HG03342 (cell line): ENCODE measurements at regions not wholly inside any gene's neighbourhood (a gene's known extent, or its start where the extent isn't known, plus 50 kb on each side); places are given as distances from the start of the nearest gene placed in this dataset.

ENCODE experiments used
- ATAC-seq: cut with Tn5 transposase; IDR thresholded peaks from one replicate; pipeline ENCODE4 v1.9.1; 2021; ENCODE audit warnings: mild to moderate bottlenecking, moderate library complexity; ENCODE audit not compliant: unreplicated experiment

DNA sequence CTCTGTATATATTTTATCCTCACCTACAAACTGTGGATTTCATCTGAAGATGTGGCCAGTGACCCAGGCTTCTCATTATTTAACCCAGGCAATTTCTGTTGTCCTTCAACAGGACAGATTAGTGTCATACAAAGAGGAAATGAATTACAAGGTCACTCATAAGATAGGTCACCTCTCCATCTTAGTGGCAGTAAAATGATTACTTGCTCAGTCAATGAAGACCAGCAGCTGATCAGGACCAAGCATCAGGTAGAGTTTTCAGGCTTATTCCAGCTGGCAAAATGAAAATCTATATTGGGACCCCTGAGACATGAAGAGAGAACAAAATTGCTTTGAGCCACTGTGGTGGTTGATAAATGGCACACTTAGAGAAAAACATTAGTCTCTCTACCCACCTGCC is 135.2 kb upstream of the PRDM9 start:
- no peak for ATAC-seq

DNA sequence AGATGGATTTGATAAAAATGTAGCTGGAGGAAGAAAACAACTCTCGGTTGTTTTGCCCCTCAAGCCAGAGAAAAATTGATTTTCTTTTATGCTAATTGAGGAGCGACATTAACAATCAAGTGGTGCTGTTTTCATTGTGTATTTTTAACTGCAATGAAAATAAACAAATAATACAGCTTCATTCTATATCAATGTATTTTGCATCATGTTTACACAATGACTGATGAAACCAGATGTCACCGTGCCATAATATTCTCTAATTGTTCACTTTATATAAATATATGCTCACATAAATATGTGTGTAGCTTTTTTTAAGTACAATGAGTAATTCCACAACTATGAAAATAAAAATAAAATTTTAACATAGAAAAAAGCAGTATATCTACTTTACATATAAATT is 139.0 kb upstream of the PRDM9 start:
- ATAC-seq = no peak

DNA sequence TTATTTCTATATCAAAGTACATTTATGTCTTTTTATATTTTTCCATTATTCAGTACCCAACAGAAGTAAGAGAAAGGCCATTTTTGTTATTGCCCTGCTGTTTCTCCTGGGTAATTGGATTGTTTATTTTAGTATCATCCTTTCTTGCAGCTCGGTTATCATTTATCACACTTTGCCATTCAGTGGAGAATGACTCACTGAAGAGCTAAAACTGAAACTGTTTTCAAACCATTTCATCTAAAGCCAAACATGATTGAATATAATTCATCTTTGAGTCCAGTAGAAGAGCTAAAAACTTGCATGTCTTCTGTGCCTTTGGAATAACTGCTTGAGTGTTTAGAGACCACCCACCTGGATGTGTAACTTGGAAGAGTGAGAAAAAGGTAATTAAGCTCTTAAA is 139.5 kb upstream of the PRDM9 start:
- no peak for ATAC-seq

DNA sequence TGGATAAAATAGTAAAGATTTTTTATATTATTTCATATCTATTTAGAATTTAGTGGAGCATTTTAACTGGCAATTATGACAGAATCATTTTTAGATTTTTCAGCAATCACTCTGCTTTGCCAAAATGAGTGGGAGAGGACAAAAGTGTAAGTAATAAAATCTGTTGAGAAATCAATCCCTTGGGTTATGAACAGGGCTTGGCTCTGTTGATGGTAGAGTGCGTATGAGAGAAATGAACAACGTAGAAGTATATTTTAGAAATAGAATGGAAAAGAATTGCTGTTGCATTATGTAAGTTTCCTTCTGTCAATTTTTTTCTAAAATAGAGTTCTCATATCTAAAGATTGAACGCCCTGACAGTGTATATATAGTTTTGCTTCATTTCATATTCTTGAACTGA is 154.1 kb upstream of the PRDM9 start:
- no peak for ATAC-seq

DNA sequence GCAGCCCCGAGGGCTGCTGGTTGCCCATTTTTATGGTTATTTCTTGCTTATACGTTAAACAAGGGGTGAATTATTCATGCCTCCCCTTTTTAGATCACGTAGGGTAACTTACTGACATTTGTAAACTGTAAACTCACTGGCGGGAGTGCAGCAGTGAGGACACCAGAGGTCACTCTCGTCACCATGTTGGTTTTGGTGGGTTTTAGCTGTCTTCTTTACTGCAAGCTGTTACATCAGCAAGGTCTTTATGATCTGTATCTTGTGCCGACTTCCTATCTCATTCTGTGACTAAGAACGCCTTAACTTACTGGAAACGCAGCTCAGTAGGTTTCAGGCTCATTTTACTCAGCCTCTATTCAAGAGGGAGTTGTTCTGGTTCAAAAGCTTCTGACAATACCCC is 155.0 kb upstream of the PRDM9 start:
- no peak for ATAC-seq

DNA sequence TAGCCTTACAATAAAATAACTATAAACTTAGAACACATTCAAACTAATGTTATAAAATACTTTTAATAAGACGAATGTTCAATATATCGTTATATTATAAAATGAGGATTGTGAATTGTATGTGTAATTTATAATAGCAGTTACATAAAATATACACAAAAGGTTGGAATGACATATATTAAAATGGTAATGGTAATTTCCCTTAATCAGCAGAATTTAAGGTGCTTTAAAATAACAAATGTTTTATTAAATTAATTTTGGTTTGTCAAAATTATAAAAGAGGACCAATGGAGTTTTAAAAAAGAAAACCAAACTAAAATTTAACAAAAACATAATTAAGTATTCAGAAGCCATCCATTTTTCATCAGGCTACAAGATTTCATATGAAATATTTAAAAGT is 164.3 kb upstream of the PRDM9 start:
- no peak for ATAC-seq

DNA sequence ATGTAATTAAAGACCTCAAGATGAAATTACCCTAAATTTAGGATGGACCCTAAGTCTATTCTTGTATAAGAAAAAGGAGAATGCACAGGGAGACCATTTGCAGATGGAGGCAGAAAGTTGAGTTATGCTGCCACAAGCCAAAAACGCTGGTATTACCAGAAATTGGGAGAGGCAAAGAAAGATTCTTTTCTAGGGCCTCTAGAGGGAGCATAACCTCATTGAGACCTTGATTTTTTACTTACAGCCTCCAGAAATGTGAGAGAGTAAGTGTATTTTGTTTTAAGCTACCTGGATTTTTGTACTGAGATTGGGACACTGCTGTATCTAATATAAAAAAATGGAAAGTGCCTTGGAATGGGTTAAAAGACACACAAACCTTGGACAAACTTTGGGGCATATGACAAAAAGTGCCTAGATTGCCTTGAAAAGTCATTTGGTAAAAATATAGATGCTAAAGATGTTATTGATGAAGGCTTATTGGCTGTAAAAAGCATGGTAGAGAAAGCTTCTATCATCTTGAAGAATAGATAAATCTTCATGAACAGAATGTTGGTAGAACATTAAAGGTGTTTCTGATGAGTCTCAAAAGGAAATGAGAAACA is 174.7 kb upstream of the PRDM9 start:
- ATAC-seq = no peak

DNA sequence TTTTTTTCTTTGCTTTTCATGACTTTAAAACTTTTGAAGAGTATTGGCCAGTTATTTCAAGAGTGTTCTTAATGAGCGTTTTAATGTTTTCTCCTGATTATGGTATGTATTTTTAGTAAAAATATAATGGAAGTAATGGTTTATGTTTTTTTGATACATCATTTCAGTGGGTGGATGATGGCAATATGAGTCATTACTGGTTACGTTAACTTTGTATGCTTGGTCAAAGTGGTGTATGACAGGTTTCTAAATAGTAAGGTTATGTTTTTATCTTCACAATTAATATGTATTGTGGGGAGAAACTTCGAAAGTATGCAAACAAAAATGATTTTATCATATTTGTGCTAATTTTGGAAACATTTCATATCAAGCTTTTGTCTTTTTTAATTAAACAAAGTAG is 176.7 kb upstream of the PRDM9 start:
- no peak for ATAC-seq

DNA sequence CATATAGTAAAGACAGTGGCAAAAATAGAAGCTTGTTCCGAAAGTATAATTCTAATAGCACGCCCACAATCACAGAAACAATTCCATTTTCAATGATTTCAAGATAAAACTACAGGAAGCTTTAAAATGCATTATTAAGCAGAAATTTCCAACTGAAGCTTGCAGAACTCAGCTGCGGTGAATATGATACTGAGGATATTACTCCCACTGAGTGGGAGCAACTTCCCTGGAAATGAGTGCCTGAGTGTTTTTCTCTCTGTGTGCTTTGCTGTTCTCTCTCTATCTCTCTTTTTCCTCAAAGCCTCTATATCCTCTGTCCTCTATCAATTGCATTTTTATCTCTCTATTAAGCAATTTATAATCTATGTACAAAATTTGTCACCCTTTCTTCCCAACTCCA is 187.5 kb upstream of the PRDM9 start:
- ATAC-seq = no peak

DNA sequence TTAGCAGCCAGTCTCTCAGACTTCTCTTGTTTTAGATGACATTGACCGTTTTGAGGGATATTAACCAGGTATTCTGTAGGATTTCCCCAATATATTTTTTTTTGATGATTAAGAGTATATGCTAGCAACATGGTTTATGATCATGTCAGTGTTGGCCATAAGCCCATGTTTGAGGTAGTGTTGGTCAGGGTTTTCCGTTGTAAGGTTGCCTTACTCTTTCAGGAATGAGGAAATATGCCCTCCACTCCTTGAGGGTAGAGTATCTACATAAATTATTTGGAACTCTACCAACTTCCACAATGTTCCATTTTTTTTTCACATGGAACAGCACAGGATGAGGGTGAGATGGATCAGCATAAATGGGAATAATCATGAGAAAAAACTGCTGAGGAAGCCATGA is 188.4 kb upstream of the PRDM9 start:
- ATAC-seq = no peak

DNA sequence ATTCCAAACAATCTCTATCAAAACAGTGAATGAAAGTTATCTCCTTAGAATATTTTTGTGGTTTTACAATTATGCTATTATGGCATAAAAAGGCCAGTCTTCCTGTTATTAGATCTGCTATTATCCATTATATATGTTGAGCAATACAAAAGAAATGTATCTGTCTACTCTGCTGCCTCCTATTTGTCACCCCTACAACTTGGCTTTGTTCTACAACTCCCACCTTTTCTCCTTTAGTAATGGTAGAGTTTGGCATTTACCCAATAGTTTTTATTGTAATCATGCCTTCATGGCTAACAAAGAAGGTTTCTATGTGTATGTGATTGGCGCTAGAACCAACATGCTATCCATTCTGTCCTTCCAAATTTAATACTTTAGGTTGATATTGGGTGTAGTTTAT is 189.2 kb upstream of the PRDM9 start:
- no peak for ATAC-seq

DNA sequence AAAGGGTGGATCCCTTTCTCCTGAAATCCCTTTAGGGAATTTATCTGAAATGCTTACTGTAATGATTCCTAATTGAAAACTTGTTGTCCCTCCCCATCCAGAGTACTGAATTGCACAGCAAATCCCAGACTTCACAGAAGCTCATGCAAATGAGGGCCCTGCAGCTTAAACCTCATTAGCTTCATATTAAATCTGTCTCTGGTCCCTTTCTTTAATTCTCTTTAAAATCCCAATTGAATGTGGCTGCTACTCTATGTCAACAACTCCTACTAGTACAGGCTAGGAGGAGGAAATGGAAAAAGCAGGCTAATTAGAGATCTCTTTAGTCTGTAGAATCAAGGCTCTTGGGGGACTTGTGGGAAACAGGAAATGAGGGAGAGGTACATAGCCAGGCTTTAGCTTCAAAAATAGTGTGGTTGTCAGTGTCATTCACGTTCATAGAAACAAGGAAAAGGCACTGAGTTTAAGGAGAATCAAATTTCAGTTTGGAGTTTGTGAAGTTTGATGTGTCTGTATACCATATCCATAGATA is 191.3 kb upstream of the PRDM9 start:
- no peak for ATAC-seq

DNA sequence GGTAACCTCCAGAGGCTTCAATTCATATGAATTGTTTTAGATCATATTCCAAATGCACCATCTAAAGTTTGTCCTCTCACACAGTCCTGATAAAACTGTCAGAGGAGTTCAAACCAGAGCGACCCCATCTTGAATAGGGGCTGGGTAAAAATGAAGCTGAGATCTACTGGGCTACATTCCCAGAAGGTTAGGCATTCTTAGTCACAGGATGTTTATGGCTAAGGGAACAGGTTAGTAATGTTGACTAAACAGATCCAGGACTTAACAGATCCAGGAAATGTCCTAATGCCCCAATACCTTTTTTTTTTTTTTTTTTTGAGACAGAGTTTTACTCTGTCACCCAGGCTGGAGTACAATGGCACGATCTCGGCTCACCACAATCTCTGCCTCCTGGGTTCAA is 192.6 kb upstream of the PRDM9 start:
- no peak for ATAC-seq

DNA sequence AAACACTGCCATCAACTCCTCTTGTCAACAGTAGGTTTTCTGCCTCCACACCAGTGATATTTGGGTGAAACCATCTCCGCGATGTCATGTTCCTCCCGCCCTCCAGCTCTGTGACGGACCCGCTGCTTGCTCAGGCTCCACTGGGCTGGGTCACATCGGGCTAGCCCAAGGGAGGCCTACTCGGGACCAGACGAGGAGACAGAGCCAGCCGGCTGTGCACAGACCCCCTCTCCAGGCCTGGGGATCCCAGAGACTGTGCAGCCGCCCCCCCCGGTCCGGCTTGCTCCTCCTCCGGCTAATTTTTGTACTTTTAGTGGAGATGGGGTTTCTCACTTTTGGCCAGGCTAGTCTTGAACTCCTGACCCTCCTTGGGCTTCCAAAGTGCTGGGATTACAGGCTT is 202.4 kb upstream of the PRDM9 start:
- ATAC-seq = no peak

DNA sequence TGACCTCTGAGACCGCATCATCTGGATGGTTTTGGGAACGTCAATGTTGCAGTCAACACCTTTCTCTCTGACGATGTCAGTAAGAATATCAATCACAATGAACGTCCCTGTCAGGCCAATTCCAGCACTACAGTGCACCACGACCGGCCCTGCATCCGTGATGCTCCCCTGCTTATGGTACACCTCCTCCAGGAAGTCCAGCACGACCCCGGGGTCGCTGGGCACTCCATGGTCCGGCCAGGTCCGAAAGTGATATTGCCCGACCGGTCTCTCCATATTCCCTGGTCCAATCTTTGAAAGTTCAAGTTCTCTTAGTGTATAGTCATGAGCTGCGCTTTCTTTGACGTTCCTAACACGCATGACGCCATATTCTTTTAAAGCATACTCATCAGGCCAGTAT is 203.6 kb upstream of the PRDM9 start:
- ATAC-seq = no peak

DNA sequence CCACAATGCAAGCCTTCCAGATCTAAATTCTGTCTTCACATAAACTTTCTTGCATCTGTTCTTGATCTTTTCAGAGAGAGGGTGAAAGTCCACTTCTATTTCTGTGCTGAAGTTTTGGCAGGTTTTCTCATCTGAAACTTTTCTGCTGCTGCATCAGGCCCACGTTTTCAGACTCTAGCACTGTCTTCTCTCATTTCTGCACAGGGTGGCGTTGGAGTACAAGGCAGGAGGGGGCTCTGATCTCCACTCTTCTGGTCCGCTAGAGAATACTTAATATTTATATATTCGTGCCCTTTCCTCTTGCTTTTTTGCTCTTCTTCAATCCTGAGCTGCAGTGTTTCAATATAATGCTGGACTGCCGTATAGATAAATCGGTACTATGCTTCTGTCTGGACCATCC is 204.0 kb upstream of the PRDM9 start:
- no peak for ATAC-seq

DNA sequence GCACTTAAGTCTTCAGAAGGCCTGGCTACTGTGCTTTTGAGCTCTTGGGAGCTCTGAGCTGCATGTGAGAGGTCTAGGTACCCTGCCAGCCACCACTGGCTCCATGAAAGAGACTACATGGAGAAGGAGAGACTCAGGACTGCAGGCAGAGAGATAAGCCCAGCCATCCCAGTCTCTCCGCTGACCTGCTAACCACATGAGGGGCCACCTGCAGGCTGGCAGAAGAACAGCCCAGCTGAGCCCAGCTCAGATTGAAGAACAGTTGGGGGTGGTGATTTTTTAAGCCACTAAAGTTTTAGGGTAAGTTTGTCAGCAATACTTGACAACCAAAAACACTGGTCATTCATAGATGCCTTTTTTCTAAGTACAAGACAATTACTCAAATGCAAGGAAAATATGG is 205.0 kb upstream of the PRDM9 start:
- no peak for ATAC-seq

DNA sequence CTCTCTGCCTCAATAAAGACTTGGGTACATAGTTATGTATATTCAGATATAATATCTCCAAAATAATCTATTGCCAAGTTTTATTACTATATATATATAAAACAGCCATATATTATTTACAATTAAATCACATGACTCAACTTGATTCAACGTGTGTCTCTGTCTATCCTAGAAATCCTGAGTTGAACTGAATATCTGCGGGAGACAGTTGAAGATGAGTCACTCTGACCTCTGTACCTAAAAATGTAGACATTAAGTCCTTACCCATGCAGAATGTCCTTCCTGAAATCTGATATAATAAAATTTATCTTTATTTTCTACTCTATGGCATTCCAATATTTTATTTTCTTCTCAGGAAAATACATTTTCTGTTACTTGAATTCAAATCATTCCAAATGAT is 218.2 kb upstream of the PRDM9 start:
- ATAC-seq = no peak

DNA sequence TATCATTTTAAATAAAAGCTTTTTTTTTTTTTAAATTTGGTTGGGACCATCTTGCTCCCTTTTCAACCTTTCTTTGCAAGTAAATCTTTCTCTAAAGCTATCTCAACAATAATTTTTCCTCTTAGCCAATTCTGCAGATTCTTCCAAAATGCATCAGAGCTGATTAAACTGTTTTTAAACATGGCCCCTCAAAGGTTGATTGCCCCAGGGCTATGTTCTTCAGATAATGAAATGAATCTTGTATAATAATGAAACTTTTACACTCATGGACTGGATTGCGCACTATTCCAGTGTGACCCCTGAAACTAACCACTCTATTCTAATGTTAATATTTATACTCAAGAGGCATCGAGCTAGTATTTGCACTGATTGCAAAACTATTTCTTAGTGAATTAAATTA is 222.8 kb upstream of the PRDM9 start:
- ATAC-seq = no peak

DNA sequence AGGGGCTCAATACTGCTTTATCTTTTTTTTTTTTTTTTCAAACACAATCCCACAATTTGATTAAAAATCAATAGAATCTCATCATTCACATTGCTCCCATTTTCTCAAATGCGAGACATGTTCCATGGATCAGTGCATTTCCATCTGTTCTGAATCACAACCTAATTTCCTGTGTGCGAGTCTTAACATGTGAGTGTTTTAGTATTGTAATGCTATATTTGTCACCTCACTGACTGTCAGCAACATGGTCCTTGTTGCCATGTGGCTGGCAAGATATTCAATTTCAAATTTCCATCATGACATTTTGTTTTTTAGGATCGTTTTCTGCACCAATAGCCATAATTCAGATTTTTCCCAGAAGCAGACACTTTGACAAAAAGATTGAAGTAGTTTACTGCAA is 233.2 kb upstream of the PRDM9 start:
- ATAC-seq = no peak

DNA sequence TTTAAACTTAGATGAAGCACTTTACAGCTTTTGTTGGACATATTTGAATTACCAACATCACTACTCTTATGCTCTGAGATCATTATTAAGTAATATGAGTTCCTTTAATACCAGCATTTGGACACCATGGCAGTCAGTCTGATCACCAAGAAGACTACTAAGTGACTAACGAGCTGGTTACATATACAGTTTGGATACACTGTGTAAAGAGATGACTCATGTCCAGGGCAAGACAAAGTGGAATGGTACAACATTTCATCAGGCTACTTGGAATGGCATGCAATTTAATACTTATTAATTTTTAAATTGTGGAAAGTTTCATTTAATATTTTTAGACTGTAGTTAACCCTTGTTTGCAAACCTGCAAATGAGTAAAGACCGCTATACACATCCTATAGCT is 237.4 kb upstream of the PRDM9 start:
- ATAC-seq = no peak

DNA sequence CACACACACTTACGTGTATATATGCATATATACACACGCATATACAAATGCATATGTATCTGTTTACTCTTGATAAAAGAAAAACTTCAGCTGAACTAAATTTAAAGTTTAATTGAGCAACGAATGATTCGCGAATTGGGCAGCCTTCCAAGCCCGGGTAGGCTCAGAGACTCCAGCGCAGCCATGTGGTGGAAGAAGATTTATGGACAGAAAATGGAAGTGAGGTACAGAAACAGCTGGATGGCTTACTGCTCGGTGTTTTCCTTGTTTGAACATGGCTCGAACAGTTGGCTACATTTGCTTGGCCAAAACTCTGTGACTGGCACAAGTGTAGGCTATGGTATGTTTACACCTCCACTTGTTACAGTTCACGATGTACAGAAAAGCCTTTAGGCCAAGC is 239.3 kb upstream of the PRDM9 start:
- no peak for ATAC-seq

DNA sequence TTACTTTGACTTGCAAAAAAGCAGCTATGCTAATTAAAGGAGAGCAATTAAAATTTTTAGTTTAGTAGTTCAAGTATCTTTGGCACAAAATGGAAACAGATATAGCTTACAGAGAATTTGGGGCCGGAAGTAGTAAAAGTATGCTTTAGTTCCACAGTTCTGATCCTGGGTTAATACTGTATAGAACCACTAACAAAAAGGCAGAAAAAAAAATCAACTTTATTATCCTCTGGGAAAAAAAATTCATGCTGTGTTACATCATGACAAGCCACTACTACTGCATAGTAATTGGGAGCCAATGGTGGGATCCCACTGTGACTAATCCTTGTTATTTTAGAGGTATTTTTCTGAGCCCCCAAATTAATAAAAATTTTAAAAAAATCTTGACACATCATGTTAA is 246.8 kb upstream of the PRDM9 start:
- no peak for ATAC-seq

DNA sequence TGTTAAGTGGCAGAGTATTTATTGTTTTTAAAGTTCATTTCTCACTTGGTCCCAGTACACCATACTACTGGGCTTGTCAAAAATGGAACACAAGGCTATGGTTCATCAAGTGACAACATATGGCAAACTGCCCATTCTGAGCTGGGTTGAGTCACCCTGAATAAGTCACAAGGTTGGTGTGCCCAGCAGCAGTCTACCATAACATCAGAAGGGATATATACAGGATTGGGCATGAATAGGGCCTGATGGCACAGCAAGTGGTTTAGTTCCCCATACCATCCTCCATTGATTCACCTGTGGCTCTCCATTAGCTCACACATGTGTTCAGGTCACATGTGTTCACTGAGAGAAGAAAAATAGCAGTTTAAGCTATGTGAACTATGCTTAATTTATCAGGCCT is 249.8 kb upstream of the PRDM9 start:
- ATAC-seq = no peak
